ENCODE measurements at regions not wholly inside any gene's neighbourhood (a gene's known extent, or its start where the extent isn't known, plus 50 kb on each side); places are given as distances from the start of the nearest gene placed in this dataset.

DNA sequence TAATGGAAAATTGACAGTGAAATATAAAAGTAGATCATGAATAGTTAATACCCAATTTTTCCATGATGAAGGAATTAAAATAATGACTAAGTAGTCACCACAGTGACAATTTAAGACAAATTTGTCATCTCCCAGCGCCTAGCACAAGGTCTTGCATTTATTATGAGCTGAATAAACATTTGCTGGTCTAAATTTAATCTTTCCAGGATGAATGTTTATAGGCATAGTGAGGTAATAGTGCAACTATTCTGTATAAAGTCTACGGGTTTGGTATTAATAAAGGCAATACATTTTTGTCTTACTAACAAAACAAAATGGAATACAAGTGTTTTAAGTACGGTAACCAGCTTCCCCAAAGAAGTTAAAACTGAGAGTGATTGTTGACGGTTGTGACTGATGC is 209.3 kb downstream of the CD47 start:
- intact Hi-C loops (cut with micrococcal nuclease), result no loop called here
- H3K4me3 ChIP-seq (replicated peaks in 1 of 3; ENCODE audit: low read depth in 2 of 3, low read length in 3 of 3), result no peak overlapping the region
- H3K27me3 Mint-ChIP-seq (ENCODE audit: low read depth in 3 of 3), result peaks cover 0 to 4% (median 2%) of the 10 kb centered on the region in 3 donors
- H3K9me3 ChIP-seq (replicated peaks in 1 of 2; ENCODE audit: control insufficient read depth in 1 of 2, insufficient read depth in 1 of 2, low read length in 2 of 2), result no peaks in the 10 kb centered on the region
- no peak for DNase-seq
- H3K36me3 ChIP-seq (replicated peaks in 1 of 2; ENCODE audit: control insufficient read depth in 1 of 2, insufficient read depth in 2 of 2, low read length in 2 of 2), result no peaks in the 10 kb centered on the region
- H3K4me1 ChIP-seq (ENCODE audit: control insufficient read depth in 1 of 2, insufficient read depth in 2 of 2, low read length in 2 of 2), result no peaks in the 10 kb centered on the region
- no peak overlapping the region for H2AFZ ChIP-seq (ENCODE audit: insufficient read depth, low read depth, low read length, poor library complexity, severe bottlenecking)
- no peak overlapping the region for H3K4me2 ChIP-seq (replicated peaks; ENCODE audit: extremely low read depth, low read length, poor library complexity, severe bottlenecking)
- no peak overlapping the region for H3K4me3 Mint-ChIP-seq
- H3K4me1 Mint-ChIP-seq, result no peaks in the 10 kb centered on the region
- H3K27ac Mint-ChIP-seq, result no peak overlapping the region
- H4K20me1 ChIP-seq (ENCODE audit: insufficient read depth, low read length), result no peaks in the 10 kb centered on the region
- no CpG with 5 or more reads among the region's 4 CpGs for whole genome bisulfite sequencing (ENCODE audit: insufficient coverage)
- H3K27ac ChIP-seq (ENCODE audit: low read depth in 1 of 2, low read length in 2 of 2), result no peak overlapping the region
- no peaks in the 10 kb centered on the region for H3K27me3 ChIP-seq (ENCODE audit: control insufficient read depth in 2 of 2, insufficient read depth in 2 of 2, low read length in 2 of 2)
- H3K36me3 Mint-ChIP-seq, result no peaks in the 10 kb centered on the region
- H3K9ac ChIP-seq (ENCODE audit: insufficient read depth, low read length, poor library complexity, severe bottlenecking), result no peak overlapping the region
- no peaks in the 10 kb centered on the region for H3K79me2 ChIP-seq (ENCODE audit: insufficient read depth, low read length)
- TF ChIP-seq, protein P1, sequence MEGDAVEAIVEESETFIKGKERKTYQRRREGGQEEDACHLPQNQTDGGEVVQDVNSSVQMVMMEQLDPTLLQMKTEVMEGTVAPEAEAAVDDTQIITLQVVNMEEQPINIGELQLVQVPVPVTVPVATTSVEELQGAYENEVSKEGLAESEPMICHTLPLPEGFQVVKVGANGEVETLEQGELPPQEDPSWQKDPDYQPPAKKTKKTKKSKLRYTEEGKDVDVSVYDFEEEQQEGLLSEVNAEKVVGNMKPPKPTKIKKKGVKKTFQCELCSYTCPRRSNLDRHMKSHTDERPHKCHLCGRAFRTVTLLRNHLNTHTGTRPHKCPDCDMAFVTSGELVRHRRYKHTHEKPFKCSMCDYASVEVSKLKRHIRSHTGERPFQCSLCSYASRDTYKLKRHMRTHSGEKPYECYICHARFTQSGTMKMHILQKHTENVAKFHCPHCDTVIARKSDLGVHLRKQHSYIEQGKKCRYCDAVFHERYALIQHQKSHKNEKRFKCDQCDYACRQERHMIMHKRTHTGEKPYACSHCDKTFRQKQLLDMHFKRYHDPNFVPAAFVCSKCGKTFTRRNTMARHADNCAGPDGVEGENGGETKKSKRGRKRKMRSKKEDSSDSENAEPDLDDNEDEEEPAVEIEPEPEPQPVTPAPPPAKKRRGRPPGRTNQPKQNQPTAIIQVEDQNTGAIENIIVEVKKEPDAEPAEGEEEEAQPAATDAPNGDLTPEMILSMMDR (IDR thresholded peaks at IDR 0.05), result no peak
- no peaks in the 10 kb centered on the region for H3K9me3 Mint-ChIP-seq

GRCh38 chr3:107880702-107881101 is 210.1 kb downstream of the CD47 start:
- intact Hi-C loops (cut with micrococcal nuclease), result no loop called here
- no CpG with 5 or more reads among the region's 4 CpGs for WGBS (ENCODE audit: insufficient coverage)
- TF ChIP-seq, protein P1 (IDR thresholded peaks at IDR 0.05), result no peak
- H3K9me3 Mint-ChIP-seq, result no peaks in the 10 kb centered on the region
- Histone ChIP-seq H2AFZ (ENCODE audit: insufficient read depth, low read depth, low read length, poor library complexity, severe bottlenecking) (no peak overlapping the region), H3K4me2 (replicated peaks; ENCODE audit: extremely low read depth, low read length, poor library complexity, severe bottlenecking) (no peak overlapping the region), H3K9me3 (replicated peaks in 1 of 2; ENCODE audit: control insufficient read depth in 1 of 2, insufficient read depth in 1 of 2, low read length in 2 of 2) (no peaks in the 10 kb centered on the region), H3K36me3 (replicated peaks in 1 of 2; ENCODE audit: control insufficient read depth in 1 of 2, insufficient read depth in 2 of 2, low read length in 2 of 2) (no peaks in the 10 kb centered on the region), H4K20me1 (ENCODE audit: insufficient read depth, low read length) (no peaks in the 10 kb centered on the region), H3K4me3 (replicated peaks in 1 of 3; ENCODE audit: low read depth in 2 of 3, low read length in 3 of 3) (no peak overlapping the region), H3K9ac (ENCODE audit: insufficient read depth, low read length, poor library complexity, severe bottlenecking) (no peak overlapping the region), H3K79me2 (ENCODE audit: insufficient read depth, low read length) (no peaks in the 10 kb centered on the region), H3K27ac (ENCODE audit: low read depth in 1 of 2, low read length in 2 of 2) (no peak overlapping the region), H3K27me3 (ENCODE audit: control insufficient read depth in 2 of 2, insufficient read depth in 2 of 2, low read length in 2 of 2) (no peaks in the 10 kb centered on the region), H3K4me1 (ENCODE audit: control insufficient read depth in 1 of 2, insufficient read depth in 2 of 2, low read length in 2 of 2) (no peaks in the 10 kb centered on the region)
- peaks cover 0 to 4% (median 2%) of the 10 kb centered on the region in 3 donors for H3K27me3 Mint-ChIP-seq (ENCODE audit: low read depth in 3 of 3)
- no peaks in the 10 kb centered on the region for H3K4me1 Mint-ChIP-seq
- no peaks in the 10 kb centered on the region for H3K36me3 Mint-ChIP-seq
- no peak overlapping the region for H3K4me3 Mint-ChIP-seq
- H3K27ac Mint-ChIP-seq, result no peak overlapping the region
- DNase-seq, result no peak
